ENCODE measurements at regions not wholly inside any gene's neighbourhood (a gene's known extent, or its start where the extent isn't known, plus 50 kb on each side); places are given as distances from the start of the nearest gene placed in this dataset.

- TF ChIP-seq, protein P1, sequence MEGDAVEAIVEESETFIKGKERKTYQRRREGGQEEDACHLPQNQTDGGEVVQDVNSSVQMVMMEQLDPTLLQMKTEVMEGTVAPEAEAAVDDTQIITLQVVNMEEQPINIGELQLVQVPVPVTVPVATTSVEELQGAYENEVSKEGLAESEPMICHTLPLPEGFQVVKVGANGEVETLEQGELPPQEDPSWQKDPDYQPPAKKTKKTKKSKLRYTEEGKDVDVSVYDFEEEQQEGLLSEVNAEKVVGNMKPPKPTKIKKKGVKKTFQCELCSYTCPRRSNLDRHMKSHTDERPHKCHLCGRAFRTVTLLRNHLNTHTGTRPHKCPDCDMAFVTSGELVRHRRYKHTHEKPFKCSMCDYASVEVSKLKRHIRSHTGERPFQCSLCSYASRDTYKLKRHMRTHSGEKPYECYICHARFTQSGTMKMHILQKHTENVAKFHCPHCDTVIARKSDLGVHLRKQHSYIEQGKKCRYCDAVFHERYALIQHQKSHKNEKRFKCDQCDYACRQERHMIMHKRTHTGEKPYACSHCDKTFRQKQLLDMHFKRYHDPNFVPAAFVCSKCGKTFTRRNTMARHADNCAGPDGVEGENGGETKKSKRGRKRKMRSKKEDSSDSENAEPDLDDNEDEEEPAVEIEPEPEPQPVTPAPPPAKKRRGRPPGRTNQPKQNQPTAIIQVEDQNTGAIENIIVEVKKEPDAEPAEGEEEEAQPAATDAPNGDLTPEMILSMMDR (IDR thresholded peaks at IDR 0.05; ENCODE audit: low read depth, low read length) = no peak
- Histone ChIP-seq H3K27me3 (ENCODE audit: insufficient read depth, low read depth, severe bottlenecking) (no peaks in the 10 kb centered on the region), H3K27ac (no peak overlapping the region), H3K9me3 (ENCODE audit: severe bottlenecking) (peaks cover 2% of the 10 kb centered on the region), H3K36me3 (no peaks in the 10 kb centered on the region), H3K4me3 (ENCODE audit: low read depth, low read length) (no peak overlapping the region)
- no peak for DNase-seq
Measured at GRCh38 chr1:147811273-147811672, 50.9 kb upstream of the GJA5 start.

DNA sequence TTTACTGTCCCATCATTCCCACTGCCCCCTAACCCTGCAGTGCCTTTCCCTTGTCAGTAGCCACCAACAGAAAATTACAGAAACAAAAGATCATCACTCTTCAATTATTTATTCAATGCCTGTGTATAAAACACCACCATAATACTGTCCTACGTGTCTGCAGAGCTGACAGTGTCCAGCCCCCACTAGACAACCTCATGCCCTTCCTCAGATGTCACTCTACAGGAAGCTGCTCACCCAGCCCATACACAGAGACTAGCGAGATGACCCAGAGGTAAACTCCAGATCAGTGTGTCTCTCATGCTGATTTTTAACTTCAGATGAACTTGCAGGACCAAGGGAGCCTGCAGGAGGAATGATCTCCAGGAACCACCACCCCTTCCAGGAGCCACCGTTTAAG is 51.3 kb upstream of the GJA5 start:
- H3K4me3 ChIP-seq (ENCODE audit: low read depth, low read length) = no peak overlapping the region
- H3K27ac ChIP-seq = no peak overlapping the region
- H3K9me3 ChIP-seq (ENCODE audit: severe bottlenecking) = peaks cover 2% of the 10 kb centered on the region
- H3K27me3 ChIP-seq (ENCODE audit: insufficient read depth, low read depth, severe bottlenecking) = no peaks in the 10 kb centered on the region
- TF ChIP-seq, protein P1 (IDR thresholded peaks at IDR 0.05; ENCODE audit: low read depth, low read length) = no peak
- H3K36me3 ChIP-seq = no peaks in the 10 kb centered on the region
- DNase-seq = no peak

DNA sequence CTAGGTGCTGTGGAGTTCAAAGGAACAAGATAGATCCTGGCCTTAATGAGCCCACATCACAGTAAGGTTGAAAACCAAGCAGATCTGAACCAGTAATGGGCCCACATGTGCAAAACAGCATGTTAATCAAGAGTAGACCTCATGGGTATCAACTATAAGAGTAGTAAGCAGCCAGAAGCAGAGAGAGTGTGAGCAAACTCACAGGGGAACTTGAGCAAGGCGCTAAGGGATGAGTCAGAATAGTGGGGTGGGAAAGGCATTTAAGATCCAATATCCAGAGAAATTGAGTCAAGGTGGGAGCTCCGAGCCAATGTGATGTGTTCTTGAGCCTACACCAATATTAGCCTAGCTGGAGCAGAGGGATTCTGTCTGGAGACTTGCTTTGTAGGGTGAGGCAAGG is 52.4 kb upstream of the GJA5 start:
- H3K27ac ChIP-seq = no peak overlapping the region
- DNase-seq = no peak
- peaks cover 5% of the 10 kb centered on the region for H3K9me3 ChIP-seq (ENCODE audit: severe bottlenecking)
- no peak overlapping the region for H3K4me3 ChIP-seq (ENCODE audit: low read depth, low read length)
- TF ChIP-seq, protein P1 (IDR thresholded peaks at IDR 0.05; ENCODE audit: low read depth, low read length) = no peak
- H3K36me3 ChIP-seq = no peaks in the 10 kb centered on the region
- H3K27me3 ChIP-seq (ENCODE audit: insufficient read depth, low read depth, severe bottlenecking) = no peaks in the 10 kb centered on the region

DNA sequence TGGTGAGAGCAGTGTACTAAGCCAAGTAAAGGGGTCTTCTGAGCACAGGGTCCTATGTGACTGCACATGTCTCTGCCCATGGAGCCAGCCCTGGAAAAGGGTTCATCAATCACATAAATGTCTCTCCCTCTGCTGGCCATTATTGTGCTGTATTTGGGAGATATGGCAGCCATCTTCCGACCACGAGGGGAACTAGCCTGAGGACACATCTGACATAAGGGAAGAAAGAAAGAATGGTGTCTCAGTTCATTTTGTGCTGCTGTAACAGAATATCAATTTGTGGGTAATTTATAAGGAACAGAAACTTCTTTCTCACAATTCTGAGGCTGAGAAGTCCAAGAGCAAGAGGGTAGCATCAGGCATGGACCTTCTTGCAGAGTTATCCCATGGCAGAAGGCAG is 55.1 kb upstream of the GJA5 start:
- Histone ChIP-seq H3K4me3 (ENCODE audit: low read depth, low read length) (no peak overlapping the region), H3K27me3 (ENCODE audit: insufficient read depth, low read depth, severe bottlenecking) (no peaks in the 10 kb centered on the region), H3K36me3 (no peaks in the 10 kb centered on the region), H3K9me3 (ENCODE audit: severe bottlenecking) (peaks cover 2% of the 10 kb centered on the region), H3K27ac (no peak overlapping the region)
- no peak for DNase-seq
- TF ChIP-seq, protein P1 (IDR thresholded peaks at IDR 0.05; ENCODE audit: low read depth, low read length) = peak; percentile 27; the same call in 1 of the 2 replicates

DNA sequence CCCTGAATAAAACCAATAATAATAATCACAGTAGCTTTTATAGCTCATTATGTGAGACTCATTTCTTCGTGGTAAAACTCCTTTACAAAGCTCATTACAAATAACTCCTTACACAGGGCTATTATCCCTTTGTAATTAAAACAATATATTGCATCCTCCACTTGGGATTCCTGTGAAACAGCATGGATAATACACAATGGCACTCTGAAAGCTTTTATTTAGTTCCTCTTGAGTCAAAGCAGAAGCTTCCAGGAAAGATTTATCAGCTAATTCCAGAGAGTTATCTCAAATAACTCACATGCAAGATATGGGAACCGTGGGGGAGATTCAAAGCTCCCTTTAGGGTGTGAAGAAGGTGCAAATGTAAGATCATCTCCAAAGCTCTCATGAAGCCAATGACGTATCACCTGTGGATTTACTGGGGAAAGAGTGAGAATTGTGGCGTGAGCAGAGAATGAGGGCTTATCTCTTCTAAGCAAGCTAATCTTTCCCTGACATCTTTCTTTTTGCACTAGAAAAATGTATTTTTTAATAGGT is 60.4 kb upstream of the GJA5 start:
- no peak overlapping the region for H3K27ac ChIP-seq
- no peaks in the 10 kb centered on the region for H3K36me3 ChIP-seq
- no peak overlapping the region for H3K4me3 ChIP-seq (ENCODE audit: low read depth, low read length)
- H3K9me3 ChIP-seq (ENCODE audit: severe bottlenecking) = peaks cover 6% of the 10 kb centered on the region
- no peak for DNase-seq
- H3K27me3 ChIP-seq (ENCODE audit: insufficient read depth, low read depth, severe bottlenecking) = no peaks in the 10 kb centered on the region
- TF ChIP-seq, protein P1 (IDR thresholded peaks at IDR 0.05; ENCODE audit: low read depth, low read length) = no peak

- no peaks in the 10 kb centered on the region for H3K36me3 ChIP-seq
- no peak overlapping the region for H3K4me3 ChIP-seq (ENCODE audit: low read depth, low read length)
- TF ChIP-seq, protein P1 (IDR thresholded peaks at IDR 0.05; ENCODE audit: low read depth, low read length) = no peak
- peak overlapping the region; percentile 1 for H3K27ac ChIP-seq
- DNase-seq = no peak
- H3K9me3 ChIP-seq (ENCODE audit: severe bottlenecking) = peaks cover 5% of the 10 kb centered on the region
- H3K27me3 ChIP-seq (ENCODE audit: insufficient read depth, low read depth, severe bottlenecking) = no peaks in the 10 kb centered on the region
Measured at GRCh38 chr1:147821883-147822282, 61.5 kb upstream of the GJA5 start.

All from WERI-Rb-1 (cell line).